Adipocyte (in vitro differentiated cells): ENCODE measurements at regions not wholly inside any gene's neighbourhood (a gene's known extent, or its start where the extent isn't known, plus 50 kb on each side); places are given as distances from the start of the nearest gene placed in this dataset.
"Not testable (repeated sequence)": the region's sequence is repeated elsewhere in the genome, so short reads cannot be mapped to it uniquely, and the experiment has no call there.

ENCODE experiments used
- DNase-seq: peaks from one replicate; pipeline ENCODE4 v3.0.0-alpha.2; 2015; ENCODE audit warnings: low read depth
- H3K27me3 ChIP-seq: replicated peaks from 2 replicates; pipeline ENCODE4 v1.7.0; 2013; ENCODE audit warnings: mild to moderate bottlenecking, low read length, moderate library complexity; ENCODE audit not compliant: control insufficient read depth, insufficient read depth
- H3K36me3 ChIP-seq: 2 replicates; pipeline ENCODE4 v1.7.0; 2013; ENCODE audit warnings: low read length, mild to moderate bottlenecking, moderate library complexity; ENCODE audit not compliant: control insufficient read depth, insufficient read depth, severe bottlenecking
- H3K4me1 ChIP-seq: 2 replicates; pipeline ENCODE4 v1.7.0; 2013; ENCODE audit warnings: mild to moderate bottlenecking, low read length, moderate library complexity; ENCODE audit not compliant: control insufficient read depth, insufficient read depth
- H3K4me3 ChIP-seq: 2 replicates; pipeline ENCODE4 v1.7.0; 2013; ENCODE audit warnings: mild to moderate bottlenecking, low read length, moderate library complexity
- H3K9ac ChIP-seq: 2 replicates; pipeline ENCODE4 v1.7.0; 2013; ENCODE audit warnings: mild to moderate bottlenecking, low read length, moderate library complexity
- H3K9me3 ChIP-seq: 2 replicates; pipeline ENCODE4 v1.7.0; 2013; ENCODE audit warnings: mild to moderate bottlenecking, low read length, moderate library complexity; ENCODE audit not compliant: control insufficient read depth

DNA sequence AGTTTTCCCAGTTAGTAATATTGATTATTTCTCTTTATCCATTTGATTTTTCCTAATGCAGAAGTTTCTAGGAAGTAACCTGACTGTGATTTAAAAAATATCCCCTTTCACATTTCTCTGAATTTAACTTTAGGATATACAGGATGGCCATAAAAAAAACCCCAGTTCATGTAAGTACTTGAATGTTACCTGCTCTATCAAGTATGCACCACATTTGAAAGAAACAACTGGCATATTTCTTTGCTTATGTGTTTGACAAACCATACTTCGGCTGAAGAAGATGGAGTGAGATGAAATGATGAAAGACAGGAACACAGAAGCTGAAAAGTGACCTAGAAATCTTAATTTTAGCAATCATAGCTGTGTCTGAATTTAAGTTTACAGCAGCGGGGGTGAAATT is 374.0 kb upstream of the NOX3 start:
- no peaks in the 10 kb centered on the region for H3K4me1 ChIP-seq
- no peaks in the 10 kb centered on the region for H3K27me3 ChIP-seq
- no peak overlapping the region for H3K9ac ChIP-seq
- H3K36me3 ChIP-seq, result no peaks in the 10 kb centered on the region
- DNase-seq, result no peak
- H3K4me3 ChIP-seq, result no peak overlapping the region
- no peaks in the 10 kb centered on the region for H3K9me3 ChIP-seq

DNA sequence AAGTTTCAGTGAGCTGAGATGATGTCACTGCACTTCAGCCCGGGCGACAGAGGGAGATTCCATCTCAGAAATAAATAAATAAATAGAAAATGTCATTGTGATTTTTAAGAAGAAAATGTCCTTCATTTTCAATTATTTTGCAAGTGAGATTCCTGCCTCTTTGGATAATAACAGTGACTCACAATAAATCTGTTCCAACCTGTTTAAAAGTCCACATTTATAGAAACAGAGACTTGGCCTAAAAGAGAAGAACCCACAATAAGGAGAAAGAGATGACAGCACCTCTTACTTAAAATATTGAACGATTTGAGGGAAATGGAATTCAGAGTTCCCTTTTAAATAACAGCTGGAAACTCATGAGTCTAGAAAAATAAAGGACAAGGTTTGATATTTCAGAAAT is 373.4 kb upstream of the NOX3 start:
- H3K4me1 ChIP-seq, result no peaks in the 10 kb centered on the region
- H3K4me3 ChIP-seq, result no peak overlapping the region
- H3K36me3 ChIP-seq, result no peaks in the 10 kb centered on the region
- no peak for DNase-seq
- H3K27me3 ChIP-seq, result no peaks in the 10 kb centered on the region
- H3K9me3 ChIP-seq, result no peaks in the 10 kb centered on the region
- no peak overlapping the region for H3K9ac ChIP-seq

- no peaks in the 10 kb centered on the region for H3K9me3 ChIP-seq
- H3K27me3 ChIP-seq, result no peaks in the 10 kb centered on the region
- H3K9ac ChIP-seq, result no peak overlapping the region
- H3K4me3 ChIP-seq, result no peak overlapping the region
- no peaks in the 10 kb centered on the region for H3K36me3 ChIP-seq
- DNase-seq, result no peak
- no peaks in the 10 kb centered on the region for H3K4me1 ChIP-seq
These were observed 363.1 kb upstream of the NOX3 start for GRCh38 chr6:155818698-155819097.

DNA sequence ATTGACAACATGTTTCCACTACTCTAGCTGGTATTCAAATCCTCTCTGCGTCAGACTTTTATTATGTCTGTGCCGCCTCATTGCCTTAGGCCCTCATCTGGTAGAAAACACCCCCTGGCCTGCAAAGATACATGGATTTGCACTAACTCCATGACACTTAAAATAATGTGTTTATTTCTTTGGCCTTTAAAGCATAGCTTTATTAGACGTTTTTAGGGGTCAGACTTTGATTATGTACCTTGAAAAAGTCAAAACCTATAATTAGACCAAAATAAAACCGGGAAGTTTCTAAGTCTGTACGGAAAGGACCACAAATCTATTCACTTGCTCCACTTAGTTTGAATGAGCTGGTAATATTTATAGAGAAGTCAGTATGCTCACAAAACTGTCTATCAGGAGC is 357.9 kb upstream of the NOX3 start:
- H3K9me3 ChIP-seq, result no peaks in the 10 kb centered on the region
- H3K36me3 ChIP-seq, result no peaks in the 10 kb centered on the region
- DNase-seq, result no peak
- H3K9ac ChIP-seq, result no peak overlapping the region
- H3K27me3 ChIP-seq, result no peaks in the 10 kb centered on the region
- no peak overlapping the region for H3K4me3 ChIP-seq
- no peaks in the 10 kb centered on the region for H3K4me1 ChIP-seq

GRCh38 chr6:155807243-155807642 is 351.6 kb upstream of the NOX3 start:
- H3K4me3 ChIP-seq, result no peak overlapping the region
- H3K9ac ChIP-seq, result no peak overlapping the region
- peaks cover 3% of the 10 kb centered on the region for H3K9me3 ChIP-seq
- no peaks in the 10 kb centered on the region for H3K36me3 ChIP-seq
- H3K27me3 ChIP-seq, result no peaks in the 10 kb centered on the region
- no peaks in the 10 kb centered on the region for H3K4me1 ChIP-seq
- no peak for DNase-seq

GRCh38 chr6:155801046-155801445 is 345.4 kb upstream of the NOX3 start:
- Histone ChIP-seq H3K36me3 (no peaks in the 10 kb centered on the region), H3K4me3 (no peak overlapping the region), H3K27me3 (no peaks in the 10 kb centered on the region), H3K4me1 (no peaks in the 10 kb centered on the region), H3K9ac (no peak overlapping the region), H3K9me3 (peaks cover 6% of the 10 kb centered on the region)
- DNase-seq, result no peak

DNA sequence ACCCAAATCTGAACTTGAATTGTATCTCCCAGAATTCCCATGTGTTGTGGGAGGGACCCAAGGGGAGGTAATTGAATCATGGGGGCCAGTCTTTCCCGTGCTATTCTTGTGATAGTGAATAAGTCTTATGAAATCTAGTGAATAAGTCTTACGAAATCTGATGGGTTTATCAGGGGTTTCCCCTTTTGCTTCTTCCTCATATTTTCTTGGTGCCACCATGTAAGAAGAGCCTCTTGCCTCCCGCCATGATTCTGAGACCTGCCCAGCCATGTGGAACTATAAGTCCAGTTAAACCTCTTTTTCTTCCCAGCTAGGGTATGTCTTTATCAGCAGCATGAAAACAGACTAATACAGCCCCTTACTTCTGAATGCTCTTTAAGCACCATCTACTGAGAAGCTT is 343.2 kb upstream of the NOX3 start:
- H3K27me3 ChIP-seq, DNase-seq, H3K9ac ChIP-seq, H3K4me1 ChIP-seq, H3K36me3 ChIP-seq, H3K4me3 ChIP-seq, H3K9me3 ChIP-seq: not testable (repeated sequence)

DNA sequence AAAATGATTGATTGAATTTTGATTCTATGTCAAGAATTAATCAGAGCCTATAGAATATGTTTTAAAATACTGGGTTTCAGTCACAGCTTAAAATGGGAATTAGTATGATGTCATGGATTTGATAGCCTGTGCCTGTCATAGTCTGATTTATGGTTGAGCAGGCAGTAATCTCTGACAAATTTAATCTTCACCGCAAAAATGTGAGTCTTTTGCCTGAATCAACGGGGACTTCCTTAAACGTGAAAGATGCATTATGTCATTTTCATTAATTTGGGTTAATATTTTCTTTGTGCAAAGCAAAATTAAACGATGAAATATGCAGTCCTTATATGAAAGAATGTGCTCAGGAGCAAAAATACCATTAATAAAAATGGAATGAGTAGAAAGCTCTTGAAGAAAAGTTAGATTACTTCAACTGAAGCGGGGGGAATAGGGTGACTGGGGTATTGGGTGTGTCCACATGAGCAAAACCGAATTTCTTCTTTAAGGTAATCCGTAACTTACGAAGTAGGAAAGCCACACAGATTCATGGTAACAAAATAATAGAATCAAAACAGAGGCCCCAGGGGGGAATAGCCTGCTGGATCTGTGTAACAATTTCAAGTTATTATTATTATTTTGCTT is 339.6 kb upstream of the NOX3 start:
- Histone ChIP-seq H3K27me3 (no peaks in the 10 kb centered on the region), H3K9ac (no peak overlapping the region), H3K4me3 (no peak overlapping the region), H3K4me1 (no peaks in the 10 kb centered on the region), H3K36me3 (no peaks in the 10 kb centered on the region), H3K9me3 (no peaks in the 10 kb centered on the region)
- no peak for DNase-seq

DNA sequence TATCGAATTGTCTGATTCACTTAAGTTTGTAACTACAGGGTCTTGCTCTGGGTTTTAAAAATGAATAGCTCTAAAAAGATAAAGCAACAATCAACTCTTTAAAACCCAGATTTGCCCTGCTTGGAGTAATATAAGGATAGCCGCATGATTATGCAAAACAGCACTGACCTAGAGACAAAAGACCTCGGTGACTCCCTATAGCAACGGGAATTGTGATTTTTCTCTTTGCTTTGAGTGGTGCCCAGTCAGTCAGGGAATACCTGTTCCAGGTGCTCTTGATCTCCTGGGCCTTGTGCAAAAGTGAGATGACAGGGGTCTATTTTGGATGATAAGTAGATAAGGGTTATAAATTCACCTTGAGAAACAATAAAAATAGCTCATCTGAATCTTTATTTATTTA is 336.3 kb upstream of the NOX3 start:
- no peak for DNase-seq
- H3K9me3 ChIP-seq, result no peaks in the 10 kb centered on the region
- no peaks in the 10 kb centered on the region for H3K36me3 ChIP-seq
- H3K4me1 ChIP-seq, result no peaks in the 10 kb centered on the region
- no peak overlapping the region for H3K4me3 ChIP-seq
- no peaks in the 10 kb centered on the region for H3K27me3 ChIP-seq
- no peak overlapping the region for H3K9ac ChIP-seq

DNA sequence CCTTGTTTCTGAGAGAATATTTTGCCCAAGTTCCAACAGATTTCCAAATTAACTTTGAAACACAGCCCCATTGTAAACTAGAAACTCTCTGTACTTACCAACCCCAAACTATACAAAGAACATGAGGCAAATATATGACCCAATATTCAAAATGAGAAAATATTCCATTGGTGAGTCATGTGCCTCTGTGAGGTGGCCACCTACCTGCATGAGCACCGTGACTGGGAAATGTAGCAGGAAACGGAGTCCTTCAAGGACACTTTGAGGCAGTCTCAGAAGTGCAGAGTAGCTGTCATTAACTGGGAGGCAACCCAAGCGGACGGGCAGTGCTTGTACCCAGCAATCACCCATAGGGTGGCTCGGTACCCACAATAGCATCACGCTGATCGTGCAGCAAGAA is 335.5 kb upstream of the NOX3 start:
- Histone ChIP-seq H3K4me1 (no peaks in the 10 kb centered on the region), H3K27me3 (no peaks in the 10 kb centered on the region), H3K9me3 (no peaks in the 10 kb centered on the region), H3K4me3 (no peak overlapping the region), H3K9ac (no peak overlapping the region), H3K36me3 (no peaks in the 10 kb centered on the region)
- DNase-seq, result no peak

DNA sequence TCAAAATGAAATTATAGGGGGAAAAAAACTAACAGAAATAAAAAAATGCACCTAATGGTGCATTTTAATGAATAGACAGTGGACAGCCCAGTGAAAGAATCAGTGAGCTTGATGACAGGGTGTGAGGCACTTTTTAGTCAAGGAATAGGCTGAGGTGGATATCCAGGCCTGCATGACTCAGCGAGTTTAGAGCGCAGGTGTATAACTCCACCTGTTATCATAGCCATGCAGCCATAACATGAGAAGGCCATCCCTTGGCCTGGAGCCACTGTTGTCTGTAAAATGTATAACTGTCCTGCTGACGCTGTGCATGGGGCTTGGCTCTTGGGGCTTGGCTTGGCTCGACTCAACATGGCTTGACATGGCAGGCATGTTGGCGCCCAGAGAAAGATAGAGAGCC is 331.5 kb upstream of the NOX3 start:
- Histone ChIP-seq H3K9ac (no peak overlapping the region), H3K4me1 (peaks cover 6% of the 10 kb centered on the region), H3K27me3 (no peaks in the 10 kb centered on the region), H3K9me3 (no peaks in the 10 kb centered on the region), H3K4me3 (no peak overlapping the region), H3K36me3 (no peaks in the 10 kb centered on the region)
- DNase-seq, result no peak

DNA sequence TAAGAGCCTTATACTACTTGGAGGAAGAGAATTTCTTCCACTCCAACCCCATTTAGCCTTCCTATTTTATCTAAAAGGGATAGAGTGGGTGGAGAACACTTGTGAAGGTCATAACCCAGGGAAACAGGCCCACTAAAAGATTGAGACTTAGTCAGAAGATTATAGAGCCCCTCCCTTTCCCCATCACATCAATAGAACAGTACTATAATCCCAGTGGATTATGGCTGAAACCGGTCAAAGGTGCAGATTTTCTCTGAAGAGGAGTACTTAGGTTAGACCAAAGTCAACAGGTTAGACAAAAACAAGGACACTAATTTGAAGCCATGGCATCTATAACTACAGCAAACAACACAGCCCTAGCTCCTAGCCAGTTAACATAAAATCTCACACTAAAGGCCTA is 330.9 kb upstream of the NOX3 start:
- DNase-seq, result no peak
- H3K27me3 ChIP-seq, result no peaks in the 10 kb centered on the region
- no peaks in the 10 kb centered on the region for H3K36me3 ChIP-seq
- H3K4me1 ChIP-seq, result peaks cover 6% of the 10 kb centered on the region
- H3K9ac ChIP-seq, result no peak overlapping the region
- H3K9me3 ChIP-seq, result no peaks in the 10 kb centered on the region
- no peak overlapping the region for H3K4me3 ChIP-seq
